SKM-1 treated with dmso at 0.1 percent for 144 hours (cell line): ENCODE measurements at regions not wholly inside any gene's neighbourhood (a gene's known extent, or its start where the extent isn't known, plus 50 kb on each side); places are given as distances from the start of the nearest gene placed in this dataset.

Source experiments
- DNase-seq: peaks from one replicate; lab custom pipeline; 2025; ENCODE audit not compliant: unreplicated experiment; lab: John Stamatoyannopoulos, UW

DNA sequence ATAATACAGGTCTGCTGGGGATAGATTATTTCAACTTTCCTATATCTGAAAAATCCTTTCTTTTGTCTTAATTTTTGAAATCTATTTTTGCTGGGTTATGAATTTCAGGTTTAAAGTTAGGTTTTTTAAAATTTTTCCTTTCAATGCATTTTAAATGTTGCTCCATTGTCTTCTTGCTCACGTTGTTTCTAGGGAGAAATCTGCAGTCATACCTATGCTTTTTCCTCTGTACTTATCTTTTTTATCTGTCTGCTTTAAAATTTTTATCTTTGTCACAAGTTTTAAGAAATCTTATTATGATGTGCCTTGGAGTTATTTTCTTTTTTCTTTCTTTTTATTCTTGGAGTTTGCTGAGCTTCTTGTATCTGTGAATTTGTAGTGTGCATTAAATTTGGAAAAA lies 412.0 kb upstream of the KIF2A start:
- DNase-seq, result no peak

DNA sequence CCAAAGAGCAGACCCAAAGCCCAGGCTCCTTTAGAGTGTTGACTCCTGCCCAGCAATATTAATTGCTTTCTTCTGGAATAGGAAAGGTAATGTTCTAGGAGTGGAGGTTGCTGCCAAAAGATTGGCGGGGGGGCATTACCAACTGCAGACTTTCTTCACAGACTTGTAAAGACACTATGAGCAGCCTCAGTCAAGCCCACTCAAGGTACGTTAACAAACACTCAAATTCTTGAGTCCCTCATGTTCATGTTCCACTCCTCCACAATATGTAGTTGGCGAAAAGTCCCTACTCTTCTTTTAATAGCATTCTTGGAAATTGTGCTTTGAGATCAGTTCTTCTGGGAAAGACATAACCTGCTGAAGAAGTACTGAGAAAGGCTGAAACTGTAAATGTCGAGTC lies 409.2 kb upstream of the KIF2A start:
- no peak for DNase-seq

DNA sequence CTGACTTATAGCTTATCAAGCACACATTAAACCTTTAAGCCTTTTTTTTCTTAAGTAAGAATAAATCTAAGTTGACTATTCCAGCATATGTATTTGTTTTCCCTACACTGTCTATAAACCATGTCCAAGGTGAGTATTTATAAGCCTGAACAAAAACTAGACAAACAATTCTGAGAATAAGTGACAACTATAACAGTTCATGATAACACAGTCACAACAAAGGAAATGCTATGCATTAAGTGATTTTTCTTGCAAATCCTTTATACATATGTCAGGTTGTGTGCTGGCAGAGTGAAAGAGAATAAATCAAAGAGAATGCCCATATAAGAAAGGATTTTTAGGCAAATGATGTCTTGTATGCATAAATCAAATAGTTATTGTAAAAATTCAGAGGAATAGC lies 408.8 kb upstream of the KIF2A start:
- no peak for DNase-seq

DNA sequence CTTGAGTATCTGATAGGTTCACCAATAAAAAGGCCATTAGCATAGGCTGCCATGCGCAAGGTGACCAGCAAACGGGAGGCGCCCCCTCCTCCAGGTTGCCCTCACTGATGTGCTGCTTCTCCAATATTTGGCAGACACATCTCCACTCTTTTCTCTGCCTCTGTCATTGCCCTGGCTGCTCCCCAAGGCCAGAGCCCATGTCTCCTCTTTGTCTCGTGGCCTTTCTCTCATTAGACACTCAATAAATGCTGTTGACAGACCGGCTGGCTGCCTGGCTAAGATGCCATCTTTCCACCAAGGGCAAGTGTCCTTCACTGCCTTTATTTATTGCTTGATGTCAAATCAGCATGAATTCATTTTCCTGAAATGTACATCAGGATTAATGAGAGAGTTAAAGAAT lies 404.0 kb upstream of the KIF2A start:
- DNase-seq, result no peak

DNA sequence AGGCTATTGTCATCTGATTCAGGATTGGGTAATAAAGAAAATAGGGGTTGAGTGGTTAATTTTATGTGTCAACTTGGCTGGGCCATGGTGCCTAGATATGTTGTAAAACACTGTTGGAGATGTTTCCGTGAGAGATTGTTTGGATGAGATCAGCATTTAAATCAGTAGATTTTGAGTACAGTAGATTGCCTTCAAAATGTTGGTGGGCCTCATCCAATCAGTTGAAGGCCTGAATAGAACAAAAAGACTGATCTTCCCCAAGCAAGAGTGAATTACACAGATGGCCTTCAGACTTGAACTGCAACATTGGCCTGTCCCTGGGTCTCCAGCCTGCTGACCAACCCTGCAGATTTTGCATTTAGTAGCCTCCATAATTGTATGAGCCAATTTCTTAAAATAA lies 401.3 kb upstream of the KIF2A start:
- no peak for DNase-seq

DNA sequence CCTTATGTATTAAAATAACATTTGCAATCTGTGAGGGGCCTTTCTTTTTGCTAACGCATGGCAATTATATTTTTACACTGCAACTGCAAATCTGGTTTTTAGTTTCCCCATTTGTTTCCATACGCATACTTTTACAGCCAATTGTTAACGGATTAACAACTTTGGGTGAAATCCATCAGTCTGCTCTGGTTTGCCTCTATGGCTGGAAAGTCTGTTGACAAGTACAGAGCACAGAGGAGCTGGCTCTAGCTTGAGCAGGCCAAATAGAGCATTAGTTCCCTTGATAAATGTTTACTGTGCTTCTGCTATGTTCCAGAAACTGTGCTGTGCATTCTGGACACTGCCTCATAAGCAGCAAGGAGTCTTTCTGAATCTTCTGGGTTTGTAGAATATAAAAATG lies 400.4 kb upstream of the KIF2A start:
- no peak for DNase-seq

DNA sequence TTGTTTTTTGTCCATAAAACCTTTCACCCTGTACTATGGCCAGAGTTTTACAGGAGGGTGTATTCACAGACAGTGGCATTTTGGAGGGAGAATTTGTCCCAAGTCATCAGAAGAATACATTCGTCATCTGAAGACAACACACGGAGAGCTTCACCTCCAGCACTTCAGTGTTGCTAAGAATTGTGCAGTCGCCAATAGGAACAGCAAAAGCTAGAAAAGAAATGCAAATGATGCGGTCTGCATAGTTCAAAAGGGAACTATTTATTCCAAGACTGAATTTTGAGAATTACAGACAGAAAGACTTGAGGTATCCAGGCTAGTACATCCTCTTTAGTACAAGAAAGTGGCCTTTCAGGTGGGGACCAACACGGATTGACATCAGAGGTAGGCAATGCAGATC lies 399.2 kb upstream of the KIF2A start:
- no peak for DNase-seq

DNA sequence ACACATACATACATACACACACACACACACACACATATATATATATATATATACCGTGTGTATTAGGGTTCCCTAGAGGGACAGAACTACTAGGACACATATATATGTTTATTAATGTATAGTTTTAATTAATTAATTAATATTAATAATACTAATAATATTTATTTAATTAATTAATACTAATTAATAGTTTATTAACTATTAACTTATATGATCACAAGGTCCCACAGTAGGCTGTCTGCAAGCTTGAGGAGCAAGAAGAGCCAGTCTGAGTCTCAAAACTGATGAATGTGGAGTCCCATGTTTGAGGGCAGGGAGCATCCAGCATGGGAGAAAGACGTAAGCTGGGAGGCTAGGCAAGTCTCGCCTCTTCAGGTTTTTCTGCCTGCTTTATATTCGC lies 398.0 kb upstream of the KIF2A start:
- no peak for DNase-seq

DNA sequence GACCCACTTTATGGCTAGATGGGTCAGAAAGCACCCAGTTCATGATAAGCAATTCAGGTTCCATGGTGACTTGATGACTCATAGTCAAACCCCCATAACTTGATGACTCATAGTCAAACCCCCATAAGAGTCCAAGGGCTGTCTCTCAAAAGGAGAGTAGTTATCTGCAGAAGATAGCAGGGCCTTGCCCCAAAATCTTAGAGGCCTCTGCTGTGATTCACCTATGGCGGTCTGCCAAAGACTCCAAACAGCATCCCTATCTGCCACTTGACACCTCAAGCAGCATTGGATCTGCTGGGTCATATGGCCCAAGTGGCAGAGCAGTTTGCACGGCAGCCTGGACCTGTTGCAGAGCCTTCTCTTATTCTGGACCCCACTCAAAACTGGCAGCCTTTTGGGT lies 395.2 kb upstream of the KIF2A start:
- DNase-seq, result no peak

DNA sequence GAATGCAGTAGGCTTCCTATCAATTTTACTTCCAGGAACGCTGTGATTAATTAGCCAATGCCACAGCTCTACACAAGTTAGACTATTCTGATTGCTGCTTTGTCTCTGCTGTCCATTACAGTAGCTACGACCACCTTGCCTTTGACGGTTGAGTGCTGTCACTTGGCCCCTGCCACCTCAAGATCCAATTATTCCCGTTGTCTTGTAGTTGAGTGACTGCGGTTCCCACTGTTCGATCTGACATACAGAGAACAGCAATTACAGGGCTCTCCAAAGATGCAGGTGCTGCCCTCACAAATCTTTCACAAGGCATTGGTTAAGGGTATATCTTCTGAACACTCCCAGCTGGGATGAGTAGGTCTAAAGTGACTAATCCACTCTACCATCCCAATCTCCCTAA lies 393.4 kb upstream of the KIF2A start:
- DNase-seq, result no peak

DNA sequence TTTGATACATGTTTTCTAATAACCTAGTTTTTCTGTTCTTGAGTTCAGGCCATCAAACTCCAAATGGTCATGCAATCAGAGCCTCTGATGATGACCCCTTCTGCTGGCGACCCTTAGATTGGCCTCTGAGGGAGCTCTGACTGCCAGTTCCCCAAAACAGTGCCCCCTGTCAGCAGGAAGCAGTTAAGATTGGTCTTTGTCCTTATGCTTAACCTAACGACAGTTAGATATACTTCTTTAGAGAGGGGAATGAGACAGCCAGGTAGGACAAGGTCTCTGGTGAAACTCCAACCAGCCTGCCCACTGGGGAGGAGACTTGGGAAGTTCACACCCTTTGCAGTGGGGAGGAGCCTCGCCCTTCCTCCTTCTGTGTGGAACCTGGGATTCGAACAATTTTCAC lies 390.4 kb upstream of the KIF2A start:
- DNase-seq, result no peak

DNA sequence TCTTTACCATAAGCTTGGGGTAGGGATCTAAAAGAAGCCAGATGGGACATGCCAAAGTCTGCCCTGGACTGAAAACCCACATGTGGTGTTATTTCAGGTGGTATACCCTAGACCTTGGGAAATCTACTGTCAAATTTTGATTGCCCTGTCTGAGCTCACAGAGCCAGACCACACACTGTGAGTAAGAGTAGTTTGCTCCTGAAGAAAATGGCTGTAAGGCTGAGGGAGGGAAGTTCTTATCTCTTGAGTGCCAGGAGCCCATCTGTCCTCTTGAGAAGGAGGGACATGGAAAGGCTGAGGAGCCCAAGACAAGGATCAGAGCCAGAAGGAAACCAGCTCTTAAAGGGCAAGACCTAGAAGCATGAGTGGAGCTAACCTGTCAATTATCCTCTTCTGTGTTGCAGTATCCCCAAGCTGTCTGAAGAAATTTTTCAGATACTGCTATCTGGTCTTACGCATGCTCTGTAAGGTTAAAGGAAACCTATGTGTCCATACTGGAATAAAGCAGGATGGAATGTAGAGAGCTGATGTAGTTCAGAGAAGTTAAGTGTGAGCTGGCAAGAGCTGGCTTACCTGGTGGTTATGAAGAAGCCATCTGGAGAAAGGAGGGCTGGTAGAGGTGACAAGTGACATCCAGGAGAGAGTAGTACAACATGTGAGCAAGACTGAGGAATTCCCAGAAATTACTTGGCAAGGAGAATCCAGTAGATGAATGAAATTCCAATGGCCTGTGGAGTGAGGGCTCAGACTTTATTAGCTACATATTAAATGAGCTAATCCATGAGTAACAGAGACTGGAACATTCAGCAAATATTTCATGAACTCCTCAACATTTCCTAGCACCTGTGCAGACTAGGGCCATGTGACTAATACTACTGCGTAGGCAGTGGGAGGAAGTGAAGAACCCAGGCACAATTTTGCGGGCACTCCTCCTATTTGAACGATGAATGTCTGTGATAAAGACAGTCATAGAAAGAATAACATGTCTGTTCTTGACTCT lies 389.1 kb upstream of the KIF2A start:
- no peak for DNase-seq

DNA sequence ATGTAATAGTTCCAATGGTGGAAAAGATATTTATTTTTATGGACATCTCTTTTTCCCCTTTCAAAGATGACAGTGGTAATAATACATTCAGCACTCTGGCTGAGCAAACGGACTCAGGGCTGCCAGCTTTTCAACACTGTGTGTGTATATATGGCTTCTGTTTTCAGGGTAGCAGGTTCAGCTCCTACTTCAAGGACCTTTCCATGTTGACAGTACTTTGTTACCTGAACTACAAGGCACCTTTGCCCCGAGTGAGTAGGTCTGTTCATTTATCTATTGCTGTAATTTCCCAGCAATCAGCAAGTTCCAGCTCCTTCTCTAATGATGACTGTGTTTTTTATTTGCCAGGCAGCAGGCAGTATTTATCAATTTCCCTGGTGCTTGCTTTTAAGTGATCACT lies 387.4 kb upstream of the KIF2A start:
- DNase-seq, result no peak

DNA sequence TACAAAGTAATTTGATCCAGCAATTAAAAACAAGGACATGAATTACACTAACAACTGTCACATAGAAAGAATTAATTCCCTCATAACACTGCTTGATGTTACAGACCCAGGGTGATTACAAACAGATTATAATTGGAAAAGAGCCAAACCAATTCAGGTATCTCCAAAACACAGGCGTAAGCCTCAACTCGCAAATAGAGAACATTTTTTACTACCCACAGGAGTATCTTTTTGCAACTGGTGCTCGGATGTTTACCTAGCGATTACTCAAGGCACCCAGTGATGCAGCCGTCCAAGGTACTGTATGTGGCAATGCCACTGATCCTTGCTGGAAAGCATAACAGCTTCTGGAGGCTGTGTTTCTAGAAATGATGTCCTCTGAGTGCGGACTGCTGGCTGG lies 386.1 kb upstream of the KIF2A start:
- no peak for DNase-seq

DNA sequence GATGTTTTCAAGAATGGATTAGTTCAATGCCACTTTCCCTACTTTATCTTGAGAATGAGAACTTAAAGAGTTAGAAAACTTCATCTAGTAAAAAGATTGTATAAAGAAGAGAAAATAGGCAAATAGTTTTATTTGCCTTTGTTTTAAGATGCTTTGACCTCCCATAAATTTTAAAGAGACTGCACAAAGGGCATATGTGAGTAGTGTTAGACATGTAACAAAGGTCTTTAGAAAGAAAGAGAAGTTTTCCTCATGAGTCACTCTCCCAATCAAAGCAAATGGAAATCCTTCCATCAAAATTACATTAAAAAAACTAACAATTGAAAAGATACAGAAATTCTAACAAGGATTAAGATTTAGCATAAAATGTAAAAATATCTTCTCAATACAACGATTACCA lies 381.8 kb upstream of the KIF2A start:
- DNase-seq, result no peak

DNA sequence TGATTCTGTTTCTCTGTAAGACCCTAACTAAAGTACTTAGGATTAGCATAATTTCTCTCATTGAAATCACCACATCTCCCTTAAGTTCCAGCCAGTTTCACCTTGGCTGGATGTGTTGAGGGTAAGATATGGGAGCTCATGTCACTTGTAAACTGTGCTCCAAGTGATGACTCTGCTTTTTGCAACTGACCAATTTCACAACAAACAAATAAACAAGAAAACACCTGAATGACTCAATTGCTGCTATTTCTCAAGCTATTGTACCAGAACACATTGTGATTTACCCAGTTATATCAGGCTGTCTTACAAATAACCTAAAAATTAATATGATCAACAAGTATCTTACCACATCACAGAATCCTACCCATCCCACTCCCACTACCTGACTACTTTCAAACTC lies 379.1 kb upstream of the KIF2A start:
- DNase-seq, result no peak

DNA sequence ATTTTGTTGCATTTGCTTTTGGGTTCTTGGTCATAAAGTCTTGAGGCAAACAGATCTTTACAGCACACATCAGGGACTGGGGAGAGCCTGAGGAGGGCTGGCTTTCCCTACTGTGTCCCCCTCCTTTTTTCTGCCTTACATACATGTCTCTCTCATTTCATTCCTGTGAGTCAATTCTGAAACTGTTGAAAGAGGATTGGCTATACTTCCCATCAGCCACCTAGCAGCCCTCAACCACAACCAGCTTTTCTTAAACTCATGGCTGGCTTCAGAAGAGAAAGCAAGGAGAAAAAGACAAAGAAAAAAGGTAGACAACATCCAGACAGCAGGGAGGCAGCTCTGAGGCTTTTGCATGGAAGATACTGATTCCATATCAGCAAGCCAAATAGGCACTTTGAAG lies 374.8 kb upstream of the KIF2A start:
- no peak for DNase-seq

DNA sequence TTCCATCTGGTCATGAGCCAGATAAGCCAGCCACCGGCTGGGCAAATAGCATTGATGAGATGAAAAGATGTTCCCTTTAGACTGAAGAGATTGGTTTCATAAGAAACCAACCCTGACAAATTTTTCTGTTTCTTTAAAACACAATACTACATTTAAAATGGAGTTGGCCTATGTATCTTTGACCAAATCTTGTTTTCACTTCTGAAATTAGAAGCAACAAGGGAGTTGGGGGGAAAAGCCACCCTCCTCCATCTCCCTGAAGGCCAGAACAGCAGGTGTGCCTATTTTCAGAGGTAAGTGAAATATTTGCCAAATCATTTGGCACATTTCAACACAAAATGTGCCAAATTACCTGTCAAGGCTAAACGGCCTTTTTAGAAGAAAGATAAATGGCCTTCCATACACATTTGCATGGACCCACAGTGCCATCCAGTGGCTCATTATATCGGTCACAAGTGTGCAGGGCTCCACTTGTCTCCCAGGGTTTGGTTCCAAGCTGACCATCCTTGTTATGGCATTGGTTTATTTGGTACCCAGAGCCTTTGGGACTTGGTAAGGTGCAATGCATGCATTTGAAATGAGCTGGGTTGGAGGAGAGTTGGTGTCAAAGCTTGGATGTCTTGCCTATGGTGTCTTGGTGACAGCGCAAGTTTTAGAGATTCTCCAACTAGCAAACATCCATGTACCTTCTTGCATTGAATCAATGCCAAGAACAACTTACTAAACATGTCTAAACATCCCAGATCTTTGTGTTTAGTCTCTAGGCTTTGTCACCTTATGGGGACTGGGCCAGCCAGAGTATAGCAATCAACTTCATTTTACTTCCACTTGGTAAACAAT lies 372.0 kb upstream of the KIF2A start:
- peak; percentile 29 for DNase-seq

DNA sequence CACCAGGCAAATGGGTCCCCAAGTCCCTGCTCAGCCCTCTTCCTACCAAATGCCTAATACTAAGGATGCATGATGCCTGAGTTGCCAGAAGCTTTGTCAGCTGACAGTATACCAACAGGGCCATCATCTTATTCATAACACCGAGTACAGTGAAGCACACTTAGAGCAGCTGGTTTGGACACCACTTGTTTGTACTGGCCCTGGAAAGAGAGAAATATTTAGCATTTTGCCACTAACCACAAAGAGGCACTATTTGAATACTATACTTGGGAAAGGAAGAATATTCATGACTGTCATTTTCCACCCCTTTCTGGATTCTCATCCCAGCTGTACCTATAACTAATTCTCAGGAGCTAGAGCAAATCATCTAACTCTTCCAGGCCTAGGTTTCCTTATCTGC lies 364.4 kb upstream of the KIF2A start:
- no peak for DNase-seq

DNA sequence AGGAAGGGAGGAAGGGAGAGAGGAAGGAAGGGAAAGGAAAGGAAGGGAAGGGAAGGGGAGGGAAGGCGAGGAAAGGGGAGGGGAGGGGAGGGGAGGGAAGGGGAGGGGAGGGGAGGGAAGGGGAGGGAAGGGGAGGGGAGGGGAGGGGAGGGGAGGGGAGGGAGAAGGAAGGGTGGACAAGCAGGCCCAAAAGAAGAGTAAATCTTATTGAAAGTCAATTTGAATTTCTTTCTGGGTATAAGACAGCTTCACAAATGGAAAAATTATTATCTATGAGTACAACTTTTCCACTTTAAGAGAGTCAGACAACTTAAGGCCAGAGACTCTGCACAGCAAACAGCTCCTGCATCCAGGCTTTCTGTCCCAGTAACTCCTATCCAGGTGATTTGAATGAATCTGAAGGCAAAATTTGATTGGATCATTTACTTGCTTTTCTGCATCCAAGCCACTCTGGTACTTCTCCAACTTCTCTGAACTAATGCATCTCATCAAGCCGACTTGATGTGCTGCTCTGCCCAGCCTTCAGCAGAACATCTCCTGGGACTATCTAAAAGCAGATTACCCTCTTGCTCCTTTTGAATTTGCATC lies 363.4 kb upstream of the KIF2A start:
- DNase-seq, result no peak

DNA sequence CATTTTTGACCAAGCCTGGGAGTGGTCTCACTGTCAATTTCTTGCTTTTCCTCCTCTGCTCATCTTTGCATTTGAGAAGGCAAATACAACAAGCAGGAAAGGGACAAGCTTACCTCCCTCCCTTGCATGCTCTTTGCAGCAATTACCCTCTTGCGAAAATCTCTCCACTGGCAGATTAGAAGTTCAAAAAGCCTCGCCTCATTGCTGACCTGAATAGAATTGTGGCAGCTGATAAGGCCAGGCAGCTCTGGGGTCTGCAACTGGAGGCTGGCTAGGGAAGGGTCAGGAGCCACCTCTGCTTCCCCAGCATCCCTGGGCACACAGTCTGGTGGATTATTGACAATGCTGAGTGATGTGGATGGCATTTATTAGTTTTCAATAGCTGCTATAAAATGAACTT lies 362.3 kb upstream of the KIF2A start:
- no peak for DNase-seq

DNA sequence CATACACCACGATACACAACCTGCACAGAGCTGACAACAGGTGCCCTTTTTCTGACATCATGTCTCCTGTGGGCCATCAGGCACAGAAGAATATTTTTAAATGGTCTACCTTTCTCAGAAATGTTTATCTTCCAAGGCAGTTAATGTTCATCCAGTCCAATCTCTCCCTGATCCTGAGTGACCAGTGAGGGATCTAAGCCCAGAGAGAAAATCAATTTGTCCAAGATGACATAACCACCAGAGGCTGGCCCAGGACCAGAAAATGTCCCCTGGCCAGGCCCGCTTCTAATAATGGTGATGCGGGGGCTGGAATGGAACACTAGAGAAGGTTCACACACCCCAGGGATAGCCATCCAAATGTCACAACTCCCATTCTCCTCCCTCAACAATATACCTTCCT lies 357.9 kb upstream of the KIF2A start:
- no peak for DNase-seq
